ENCODE measurements at regions not wholly inside any gene's neighbourhood (a gene's known extent, or its start where the extent isn't known, plus 50 kb on each side); places are given as distances from the start of the nearest gene placed in this dataset.
"Not testable (repeated sequence)": the region's sequence is repeated elsewhere in the genome, so short reads cannot be mapped to it uniquely, and the experiment has no call there.

GRCh38 chr13:37175996-37176395 is 70.5 kb upstream of the CSNK1A1L start:
- no peak for TF ChIP-seq CTCF (IDR thresholded peaks at IDR 0.05)
- no peak for TF ChIP-seq ZFX (IDR thresholded peaks at IDR 0.05; ENCODE audit: borderline replicate concordance)
- H3K27ac ChIP-seq, result no peak overlapping the region

GRCh38 chr13:37173214-37173613 is 67.8 kb upstream of the CSNK1A1L start:
- TF ChIP-seq CTCF (IDR thresholded peaks at IDR 0.05), result no peak
- no peak for TF ChIP-seq ZFX (IDR thresholded peaks at IDR 0.05; ENCODE audit: borderline replicate concordance)
- no peak overlapping the region for H3K27ac ChIP-seq

- H3K27ac ChIP-seq, result not testable (repeated sequence)
Measured at GRCh38 chr13:37172226-37172625, 66.8 kb upstream of the CSNK1A1L start.

- TF ChIP-seq CTCF (IDR thresholded peaks at IDR 0.05) (no peak), ZFX (IDR thresholded peaks at IDR 0.05; ENCODE audit: borderline replicate concordance) (no peak)
- no peak overlapping the region for H3K27ac ChIP-seq
Measured at GRCh38 chr13:37168926-37169325, 63.5 kb upstream of the CSNK1A1L start.

GRCh38 chr13:37168151-37168550 is 62.7 kb upstream of the CSNK1A1L start:
- TF ChIP-seq ZFX (IDR thresholded peaks at IDR 0.05; ENCODE audit: borderline replicate concordance), result no peak
- TF ChIP-seq CTCF (IDR thresholded peaks at IDR 0.05), result no peak
- H3K27ac ChIP-seq, result no peak overlapping the region

GRCh38 chr13:37164635-37165034 is 59.2 kb upstream of the CSNK1A1L start:
- TF ChIP-seq CTCF (IDR thresholded peaks at IDR 0.05) (no peak), ZFX (IDR thresholded peaks at IDR 0.05; ENCODE audit: borderline replicate concordance) (no peak)
- H3K27ac ChIP-seq, result no peak overlapping the region

- TF ChIP-seq CTCF (IDR thresholded peaks at IDR 0.05) (no peak), ZFX (IDR thresholded peaks at IDR 0.05; ENCODE audit: borderline replicate concordance) (no peak)
Measured at GRCh38 chr13:37163641-37164265, 58.3 kb upstream of the CSNK1A1L start.

GRCh38 chr13:37158481-37158880 is 53.0 kb upstream of the CSNK1A1L start:
- TF ChIP-seq CTCF (IDR thresholded peaks at IDR 0.05) (no peak), ZFX (IDR thresholded peaks at IDR 0.05; ENCODE audit: borderline replicate concordance) (no peak)
- H3K27ac ChIP-seq, result no peak overlapping the region

More at GRCh38 chr13:37163641-37164265, 58.3 kb upstream of the CSNK1A1L start:
- H3K27ac ChIP-seq, result no peak overlapping the region

- peak overlapping the region; percentile 68 for H3K27ac ChIP-seq
Measured at GRCh38 chr13:37155613-37156097, 50.2 kb upstream of the CSNK1A1L start.
